ENCODE measurements at regions not wholly inside any gene's neighbourhood (a gene's known extent, or its start where the extent isn't known, plus 50 kb on each side); places are given as distances from the start of the nearest gene placed in this dataset.

GRCh38 chr2:8438996-8439395, 242.9 kb upstream of the ID2 start:
- no peak for TF ChIP-seq CTCF (IDR thresholded peaks at IDR 0.05; ENCODE audit: low read length)
- TF ChIP-seq EZH2 (optimal IDR thresholded peaks at IDR 0.05; ENCODE audit: low read depth, low read length), result no peak
